ENCODE measurements at regions not wholly inside any gene's neighbourhood (a gene's known extent, or its start where the extent isn't known, plus 50 kb on each side); places are given as distances from the start of the nearest gene placed in this dataset.
A peak's percentile ranks its signal among the peaks of the same experiment; 100 is the strongest.

- peak; percentile 68 to 78 for DNase-seq
Measured at GRCh38 chr1:65687428-65688214, 105.1 kb upstream of the PDE4B start.

- no peak for DNase-seq
Measured at GRCh38 chr1:65688215-65688566, 104.5 kb upstream of the PDE4B start.

GRCh38 chr1:65688848-65689247 lies 103.8 kb upstream of the PDE4B start:
- no peak for DNase-seq

GRCh38 chr1:65691152-65691900 lies 101.4 kb upstream of the PDE4B start:
- no peak for DNase-seq

GRCh38 chr1:65691972-65692371 lies 100.7 kb upstream of the PDE4B start:
- no peak for DNase-seq

GRCh38 chr1:65694126-65694525 lies 98.6 kb upstream of the PDE4B start:
- no peak for DNase-seq

- DNase-seq = no peak
Measured at GRCh38 chr1:65694933-65695332, 97.8 kb upstream of the PDE4B start.

- DNase-seq = no peak
Measured at GRCh38 chr1:65698590-65698989, 94.1 kb upstream of the PDE4B start.

- DNase-seq = no peak
Measured at GRCh38 chr1:65703853-65704252, 88.8 kb upstream of the PDE4B start.

GRCh38 chr1:65704318-65704717 lies 88.4 kb upstream of the PDE4B start:
- DNase-seq = no peak

- no peak for DNase-seq
Measured at GRCh38 chr1:65717815-65718454, 74.8 kb upstream of the PDE4B start.

GRCh38 chr1:65719391-65719790 lies 73.3 kb upstream of the PDE4B start:
- no peak for DNase-seq

- DNase-seq = no peak
Measured at GRCh38 chr1:65722461-65722860, 70.2 kb upstream of the PDE4B start.

- no peak for DNase-seq
Measured at GRCh38 chr1:65724151-65724550, 68.5 kb upstream of the PDE4B start.

- no peak for DNase-seq
Measured at GRCh38 chr1:65725064-65725463, 67.6 kb upstream of the PDE4B start.

GRCh38 chr1:65728504-65728903 lies 64.2 kb upstream of the PDE4B start:
- DNase-seq = no peak

- DNase-seq = no peak
Measured at GRCh38 chr1:65729259-65729658, 63.4 kb upstream of the PDE4B start.

- no peak for DNase-seq
Measured at GRCh38 chr1:65734979-65735378, 57.7 kb upstream of the PDE4B start.

- no peak for DNase-seq
Measured at GRCh38 chr1:65741993-65742392, 50.7 kb upstream of the PDE4B start.

Measured in activated CD4-positive, alpha-beta T cell treated with anti-CD3 and anti-CD28 coated beads, Interleukin-2, amount 50 U/mL, for 4 hours (primary cell).